ENCODE measurements at regions not wholly inside any gene's neighbourhood (a gene's known extent, or its start where the extent isn't known, plus 50 kb on each side); places are given as distances from the start of the nearest gene placed in this dataset.

- ChIA-PET RAD21 (ENCODE audit: unreplicated experiment) (interaction anchor here (1.2 kb wide), 1 partner anchor 8 kb away, joined by 3 read pairs; no protein-coding TSS in a partner anchor), POLR2A (no interaction called here), SMC1A (ENCODE audit: uncharacterized antibody, unreplicated experiment) (interaction anchor here (0.5 kb wide), 1 partner anchor 613 kb away, joined by 3 read pairs; no protein-coding TSS in a partner anchor), CTCF (interaction anchor here (1.0 kb wide), 1 partner anchor 10 kb away, joined by 3 read pairs; no protein-coding TSS in a partner anchor)
- H3K79me2 ChIP-seq (ENCODE audit: control insufficient read depth, insufficient read depth, low read length), result no peaks in the 10 kb centered on the region
- in situ Hi-C loops (cut with MboI) (no loop called here), intact Hi-C loops (cut with micrococcal nuclease; ENCODE audit: unreplicated experiment) (no loop called here)
- H3K4me3 ChIP-seq, result no peak overlapping the region
- H3K9me3 ChIP-seq (replicated peaks; ENCODE audit: control insufficient read depth, insufficient read depth, low read length), result no peaks in the 10 kb centered on the region
- H3K27ac ChIP-seq (ENCODE audit: control insufficient read depth, insufficient read depth), result no peak overlapping the region
- ATAC-seq, result no peak
- no peak for TF ChIP-seq ATF3 (IDR thresholded peaks at IDR 0.05; ENCODE audit: borderline replicate concordance, extremely low read depth, low read depth, low read length)
- no peak for TF ChIP-seq KAT2A (conservative IDR thresholded peaks at IDR 0.05; ENCODE audit: control insufficient read depth, low read depth, low read length)
- no peak overlapping the region for H3K9ac ChIP-seq (ENCODE audit: control insufficient read depth, insufficient read depth, low read length)
- no peak overlapping the region for H3K4me2 ChIP-seq (ENCODE audit: control insufficient read depth, insufficient read depth)
- no peak overlapping the region for H2AFZ ChIP-seq (ENCODE audit: control insufficient read depth, low read depth, low read length)
- H4K20me1 ChIP-seq (ENCODE audit: control insufficient read depth, insufficient read depth), result no peaks in the 10 kb centered on the region
- DNase-seq (ENCODE audit: low read depth, low spot score), result no peak
- no peaks in the 10 kb centered on the region for H3K27me3 ChIP-seq (replicated peaks in 1 of 2; ENCODE audit: control insufficient read depth in 2 of 2, insufficient read depth in 2 of 2, low read length in 1 of 2)
- H3K36me3 ChIP-seq (ENCODE audit: control insufficient read depth in 2 of 2, insufficient read depth in 2 of 2, low read length in 1 of 2), result no peaks in the 10 kb centered on the region
- WGBS (ENCODE audit: insufficient coverage, insufficient replicate concordance, low lambda C conversion rate, missing lambda C conversion rate), result 21% methylated on average over 5 of the region's 5 CpGs
- no TSS peak for BruUV-seq (replicated peaks)
- H3K4me1 ChIP-seq (ENCODE audit: control insufficient read depth, insufficient read depth, low read length), result no peaks in the 10 kb centered on the region
- no peak for FAIRE-seq
Measured at GRCh38 chr5:110258460-110259216, 467.8 kb downstream of the TMEM232 start.

- ATAC-seq (no peak), DNase-seq (ENCODE audit: low read depth, low spot score) (no peak), FAIRE-seq (no peak)
- Histone ChIP-seq H3K79me2 (ENCODE audit: control insufficient read depth, insufficient read depth, low read length) (no peaks in the 10 kb centered on the region), H3K27me3 (replicated peaks in 1 of 2; ENCODE audit: control insufficient read depth in 2 of 2, insufficient read depth in 2 of 2, low read length in 1 of 2) (no peaks in the 10 kb centered on the region), H3K4me2 (ENCODE audit: control insufficient read depth, insufficient read depth) (no peak overlapping the region), H3K4me1 (ENCODE audit: control insufficient read depth, insufficient read depth, low read length) (no peaks in the 10 kb centered on the region), H3K9ac (ENCODE audit: control insufficient read depth, insufficient read depth, low read length) (no peak overlapping the region), H4K20me1 (ENCODE audit: control insufficient read depth, insufficient read depth) (no peaks in the 10 kb centered on the region), H2AFZ (ENCODE audit: control insufficient read depth, low read depth, low read length) (no peak overlapping the region), H3K9me3 (replicated peaks; ENCODE audit: control insufficient read depth, insufficient read depth, low read length) (no peaks in the 10 kb centered on the region), H3K4me3 (no peak overlapping the region), H3K27ac (ENCODE audit: control insufficient read depth, insufficient read depth) (no peak overlapping the region), H3K36me3 (ENCODE audit: control insufficient read depth in 2 of 2, insufficient read depth in 2 of 2, low read length in 1 of 2) (no peaks in the 10 kb centered on the region)
- ChIA-PET POLR2A (no interaction called here), SMC1A (ENCODE audit: uncharacterized antibody, unreplicated experiment) (no interaction called here), RAD21 (ENCODE audit: unreplicated experiment) (no interaction called here), CTCF (no interaction called here)
- intact Hi-C loops (cut with micrococcal nuclease; ENCODE audit: unreplicated experiment), result no loop called here
- BruUV-seq (replicated peaks), result no TSS peak
- no peak for TF ChIP-seq USF2 (IDR thresholded peaks at IDR 0.05; ENCODE audit: borderline replicate concordance, low read depth, low read length)
- TF ChIP-seq RELA (IDR thresholded peaks at IDR 0.05; ENCODE audit: borderline replicate concordance, partially characterized antibody), result no peak
- TF ChIP-seq IRF3 (IDR thresholded peaks at IDR 0.05), result no peak
- TF ChIP-seq PML (IDR thresholded peaks at IDR 0.05; ENCODE audit: low read length), result no peak
- TF ChIP-seq PBX3 (IDR thresholded peaks at IDR 0.05; ENCODE audit: insufficient replicate concordance, low read depth, low read length), result no peak
- TF ChIP-seq SIN3A (IDR thresholded peaks at IDR 0.05; ENCODE audit: low read depth, low read length), result no peak
- in situ Hi-C loops (cut with MboI), result no loop called here
Measured at GRCh38 chr5:110262749-110263148, 463.7 kb downstream of the TMEM232 start.

Measured in GM12878 (cell line).